ENCODE measurements at regions not wholly inside any gene's neighbourhood (a gene's known extent, or its start where the extent isn't known, plus 50 kb on each side); places are given as distances from the start of the nearest gene placed in this dataset.

DNA sequence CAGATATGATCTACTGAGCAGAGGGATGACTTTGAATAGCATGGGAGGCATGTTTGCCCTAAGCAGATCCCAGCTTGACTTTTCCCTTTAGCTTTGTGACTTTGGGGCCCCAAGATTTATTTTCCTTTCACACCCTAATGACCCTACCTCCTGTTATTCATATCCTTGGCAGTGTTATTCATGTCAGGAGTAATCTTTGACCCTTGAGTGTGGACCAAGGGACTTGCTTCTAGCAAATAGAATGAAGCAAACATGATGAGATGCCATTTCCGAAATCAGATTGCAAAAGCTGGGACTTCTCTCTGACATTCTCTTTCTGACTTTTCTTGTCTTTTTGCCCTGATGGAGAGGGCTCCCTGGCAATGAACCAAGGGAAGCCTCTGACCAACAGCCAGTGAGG, 415.4 kb upstream of the PROK2 start:
- DNase-seq (ENCODE audit: low spot score): no peak

GRCh38 chr3:72199530-72199929, 414.6 kb upstream of the PROK2 start:
- DNase-seq (ENCODE audit: low spot score): no peak

DNA sequence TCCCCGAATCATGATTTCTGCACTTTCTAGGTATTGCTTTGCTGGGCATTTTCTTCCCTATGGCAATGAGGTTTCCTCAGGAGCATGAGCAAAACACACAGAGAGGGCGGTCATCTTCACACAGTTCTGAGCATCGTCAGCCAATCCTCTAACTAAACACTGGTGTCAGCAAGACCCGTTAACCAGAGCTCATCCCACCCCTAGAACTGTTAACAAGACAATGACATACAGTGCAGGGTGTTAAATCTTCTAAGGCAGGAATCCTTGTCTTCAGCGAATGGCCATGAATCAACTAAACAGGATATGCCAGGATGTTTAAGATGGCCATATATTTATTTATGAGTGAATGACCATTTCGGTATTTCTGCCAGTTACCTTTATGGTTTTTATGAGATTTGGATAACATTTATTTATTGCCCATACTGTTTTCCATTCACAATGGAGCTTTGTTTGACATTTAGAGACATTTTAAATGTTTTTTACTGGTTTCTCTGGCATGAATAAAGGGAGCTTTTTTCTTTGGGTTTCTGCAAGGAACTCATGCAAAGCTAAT, 411.5 kb upstream of the PROK2 start:
- DNase-seq (ENCODE audit: low spot score): no peak

DNA sequence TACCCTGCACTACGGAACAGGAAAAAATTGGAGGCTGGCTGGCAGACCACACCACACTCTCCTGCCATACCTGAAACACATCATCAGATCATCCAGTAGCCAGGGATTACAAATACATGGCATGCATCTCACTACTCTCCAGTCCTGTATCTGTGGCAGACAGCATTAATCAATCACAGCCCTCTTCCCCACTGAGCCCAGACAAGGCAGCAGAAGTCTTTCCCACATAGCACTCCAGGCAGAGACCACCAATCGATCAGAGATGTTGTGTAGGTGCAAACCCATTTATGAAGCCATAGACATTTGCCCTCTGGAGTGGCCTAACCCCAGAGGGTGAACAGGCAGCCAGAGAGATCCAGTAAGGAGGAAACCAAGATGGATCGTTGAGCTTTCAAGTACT, 410.9 kb upstream of the PROK2 start:
- DNase-seq (ENCODE audit: low spot score): no peak

- no peak for DNase-seq (ENCODE audit: low spot score)
Observed at GRCh38 chr3:72194458-72194857, 409.5 kb upstream of the PROK2 start.

GRCh38 chr3:72193771-72194430, 409.0 kb upstream of the PROK2 start:
- DNase-seq (ENCODE audit: low spot score): no peak

DNA sequence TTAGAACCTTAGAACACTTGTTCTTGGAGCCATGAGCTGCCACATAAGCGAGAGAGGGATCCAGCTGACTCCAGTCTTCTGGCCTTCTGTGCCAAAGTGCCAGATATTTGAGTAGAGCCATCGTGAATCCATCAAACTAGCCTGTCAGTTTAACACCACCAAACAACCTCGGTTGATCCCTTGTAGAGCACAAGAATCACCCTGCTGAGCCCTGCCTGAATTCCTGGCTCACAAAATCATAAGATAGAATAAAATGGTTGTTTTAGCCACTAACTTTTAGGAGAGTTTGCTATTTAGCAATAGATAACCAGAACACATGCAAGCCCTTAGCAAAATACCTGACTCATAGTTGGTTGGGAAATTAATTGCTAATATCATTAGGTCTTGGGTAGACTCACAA, 407.6 kb upstream of the PROK2 start:
- DNase-seq (ENCODE audit: low spot score): no peak

DNA sequence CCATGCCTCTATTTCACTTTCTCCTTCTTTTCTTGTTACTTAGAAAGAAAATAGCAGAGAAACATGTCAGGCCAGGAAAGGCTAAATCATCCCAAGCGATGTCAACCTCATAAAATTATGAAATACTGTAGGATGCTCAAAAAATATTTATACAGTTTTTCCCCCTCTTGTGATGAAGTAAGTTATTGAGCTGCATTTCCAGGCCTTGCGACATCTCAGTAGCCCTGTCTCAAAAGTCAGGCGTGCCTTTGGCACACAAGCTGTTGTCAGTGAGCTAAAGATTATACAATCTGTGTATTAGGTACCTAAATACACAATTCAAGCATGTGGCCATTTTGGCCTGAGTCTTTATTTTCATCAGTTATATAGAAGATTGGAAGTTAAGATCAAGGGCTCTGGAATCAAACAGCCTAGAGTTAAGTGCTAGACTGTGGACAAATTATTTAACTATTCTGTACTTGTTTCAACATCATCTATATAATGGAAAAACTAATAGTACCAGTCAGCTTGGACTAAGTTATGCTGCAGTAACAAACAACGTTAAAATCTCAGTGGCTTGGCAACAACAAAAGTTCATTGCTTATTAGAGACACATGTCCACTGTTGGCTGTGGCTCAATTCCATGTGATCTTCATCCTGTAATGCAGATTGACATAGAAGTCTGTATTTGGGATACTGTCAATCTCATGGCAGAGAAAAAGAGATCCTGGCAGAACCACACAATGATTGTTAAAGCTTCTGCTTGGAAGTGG, 406.4 kb upstream of the PROK2 start:
- no peak for DNase-seq (ENCODE audit: low spot score)

- no peak for DNase-seq (ENCODE audit: low spot score)
Observed at GRCh38 chr3:72190050-72190449, 405.1 kb upstream of the PROK2 start.

DNA sequence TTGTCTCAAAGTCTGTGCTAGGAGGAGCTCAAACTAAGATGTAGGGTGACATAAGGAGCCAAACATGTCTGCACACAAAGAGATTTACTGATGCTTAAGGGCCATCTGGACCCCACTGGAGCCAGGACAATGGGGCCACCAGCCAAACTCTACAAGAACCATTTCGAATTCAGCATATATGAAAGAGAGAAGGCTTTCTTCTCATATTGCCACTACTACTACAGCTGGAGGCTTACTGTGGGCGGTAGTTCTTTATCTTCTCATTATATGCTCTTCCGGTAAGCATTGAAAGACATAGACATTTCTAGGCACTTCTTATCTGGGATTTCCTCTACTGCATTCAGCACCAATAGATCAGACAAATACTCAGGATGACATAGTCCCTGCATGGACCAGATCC, 404.4 kb upstream of the PROK2 start:
- no peak for DNase-seq (ENCODE audit: low spot score)

DNA sequence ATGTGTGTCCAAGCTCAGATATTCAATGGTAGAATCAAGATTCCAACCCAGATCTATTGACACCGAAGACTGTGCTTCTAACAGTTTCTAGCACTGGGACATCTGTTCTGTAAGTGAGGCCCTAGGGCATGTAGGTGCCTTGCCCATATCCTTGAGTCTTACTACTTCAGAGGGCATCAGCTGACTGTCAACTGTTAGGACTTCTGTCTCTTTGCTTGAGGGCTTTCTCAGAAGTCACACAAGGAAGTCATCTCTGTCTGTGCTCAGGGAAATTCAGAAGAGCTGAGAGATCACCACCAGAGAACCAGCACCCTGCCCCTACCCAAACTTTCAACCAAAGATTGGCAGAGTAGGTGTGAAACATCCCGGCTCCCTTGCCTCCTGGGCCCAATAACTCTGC, 403.6 kb upstream of the PROK2 start:
- no peak for DNase-seq (ENCODE audit: low spot score)

- DNase-seq (ENCODE audit: low spot score): no peak
Observed at GRCh38 chr3:72187131-72187530, 402.2 kb upstream of the PROK2 start.

GRCh38 chr3:72186400-72186855, 401.5 kb upstream of the PROK2 start:
- no peak for DNase-seq (ENCODE audit: low spot score)

DNA sequence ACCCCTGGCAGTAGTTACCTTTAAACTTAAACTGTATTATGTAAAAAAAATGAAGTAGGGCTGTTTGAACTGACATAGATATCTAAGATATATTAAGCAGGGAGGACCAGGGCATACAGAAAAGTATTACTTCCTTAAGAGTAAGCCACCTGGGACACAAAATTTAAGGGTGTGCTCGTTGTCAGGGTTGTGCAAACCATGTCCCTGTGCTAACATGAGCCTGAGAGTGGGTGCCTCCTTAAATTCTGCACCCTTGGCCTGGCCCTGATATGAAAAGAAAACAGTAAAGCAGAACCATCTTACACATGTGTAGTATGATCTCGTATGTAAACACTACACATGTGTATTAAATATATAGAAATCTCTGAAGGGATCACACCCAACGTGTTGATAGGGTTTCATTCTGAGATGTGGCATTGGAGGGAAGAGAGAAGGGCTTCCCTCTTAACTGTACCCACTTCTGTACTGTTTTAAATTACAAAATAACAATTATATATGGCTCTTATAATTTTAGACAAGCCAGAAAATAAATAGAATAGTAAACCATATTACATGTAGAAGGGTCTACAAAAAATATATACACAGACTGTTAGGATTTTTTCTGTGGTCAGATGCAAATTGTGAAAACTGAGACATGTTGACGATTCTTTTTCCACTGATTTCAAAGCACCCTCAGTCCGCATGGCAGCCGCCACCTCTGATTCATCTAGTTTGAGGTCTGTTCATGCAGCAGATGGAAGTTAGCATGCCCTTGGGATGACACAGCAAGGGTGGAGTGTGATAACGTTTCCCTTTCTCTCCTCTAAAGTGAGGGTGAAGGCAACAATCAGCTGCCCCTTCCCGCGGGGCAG, 400.8 kb upstream of the PROK2 start:
- DNase-seq (ENCODE audit: low spot score): no peak

DNA sequence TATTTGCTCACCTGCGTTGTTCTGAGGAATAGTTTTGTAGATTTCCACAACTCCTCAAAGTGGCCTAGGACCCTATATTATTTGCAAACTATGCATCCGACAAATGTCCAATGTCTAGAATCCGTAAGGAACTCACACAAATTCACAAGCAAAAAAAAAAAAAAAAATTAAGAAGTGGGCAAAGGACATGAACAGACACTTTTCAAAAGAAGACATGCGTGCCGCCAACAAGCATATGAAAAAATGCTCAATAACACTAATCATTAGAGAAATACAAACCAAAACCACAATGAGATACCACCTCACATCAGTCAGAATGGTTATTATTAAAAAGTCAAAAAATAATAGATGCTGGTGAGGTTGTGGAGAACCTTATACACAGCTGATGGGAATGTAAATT, 398.5 kb upstream of the PROK2 start:
- DNase-seq (ENCODE audit: low spot score): no peak

DNA sequence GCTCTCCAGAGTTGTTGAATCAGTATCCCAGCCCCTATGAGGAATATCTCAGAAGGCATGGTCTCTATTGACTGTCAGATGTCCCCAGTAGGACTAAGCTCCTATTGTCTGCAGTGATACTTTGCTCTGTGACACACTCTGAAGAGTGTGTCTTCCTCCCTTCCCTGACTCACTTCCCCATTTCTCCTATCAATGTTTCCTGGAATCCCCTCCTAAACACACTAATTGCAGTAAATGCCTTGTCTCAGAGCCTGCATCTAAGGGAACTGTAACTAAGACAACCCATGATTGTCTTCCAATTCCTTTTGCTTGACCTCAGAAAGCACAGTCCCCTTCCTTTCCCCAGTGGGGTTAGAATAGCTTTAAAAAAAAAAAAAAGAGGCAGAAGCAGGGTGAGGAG, 397.3 kb upstream of the PROK2 start:
- no peak for DNase-seq (ENCODE audit: low spot score)

GRCh38 chr3:72181251-72181650, 396.3 kb upstream of the PROK2 start:
- DNase-seq (ENCODE audit: low spot score): no peak

- DNase-seq (ENCODE audit: low spot score): no peak
Observed at GRCh38 chr3:72180405-72180804, 395.5 kb upstream of the PROK2 start.

DNA sequence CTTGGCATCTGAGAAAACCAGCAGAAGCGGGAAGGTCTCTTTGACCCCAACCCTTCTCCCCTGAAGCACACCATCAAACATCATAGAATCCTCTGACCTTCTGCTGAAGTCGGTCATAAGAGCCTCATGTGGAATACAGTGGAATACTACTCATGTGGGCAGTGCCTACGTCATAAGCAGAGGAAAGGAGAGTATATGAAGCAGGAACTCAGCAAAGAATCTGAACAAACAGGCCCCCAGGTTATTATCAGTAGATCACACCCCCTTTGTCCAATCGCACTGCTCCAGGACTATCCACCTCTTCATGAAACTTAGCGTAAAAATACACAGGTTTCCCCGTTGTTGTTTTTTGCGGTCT, 394.1 kb upstream of the PROK2 start:
- no peak for DNase-seq (ENCODE audit: low spot score)

DNA sequence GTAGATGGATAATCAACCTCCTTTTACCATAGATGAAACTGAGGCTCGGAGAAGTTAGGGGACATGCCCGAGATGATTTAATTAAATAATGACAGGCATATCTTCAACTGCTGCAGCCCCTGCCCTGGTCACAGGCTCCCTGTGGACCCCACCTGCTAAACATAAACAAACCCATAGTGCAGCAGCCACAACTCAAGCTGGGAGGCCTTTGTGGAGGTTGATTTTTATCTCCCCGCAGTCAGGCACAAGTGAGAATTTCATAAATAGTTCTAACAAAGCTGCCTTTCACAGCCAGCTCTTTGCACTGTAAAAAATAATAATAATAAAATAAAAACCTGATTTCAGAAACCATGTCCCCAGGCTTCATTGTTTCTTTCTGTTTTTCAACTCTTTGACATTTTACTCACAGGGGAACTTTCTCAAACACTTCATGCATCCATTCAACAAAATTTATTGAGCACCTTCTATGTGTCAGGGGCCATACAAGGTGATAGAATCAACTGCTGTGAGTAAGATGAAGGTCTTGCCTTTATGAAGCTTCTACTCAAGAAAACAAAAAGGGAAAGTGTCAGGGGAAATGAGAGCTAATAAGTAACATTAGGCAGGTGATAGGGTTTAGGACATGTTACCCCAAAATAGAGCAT, 393.6 kb upstream of the PROK2 start:
- DNase-seq (ENCODE audit: low spot score): no peak

DNA sequence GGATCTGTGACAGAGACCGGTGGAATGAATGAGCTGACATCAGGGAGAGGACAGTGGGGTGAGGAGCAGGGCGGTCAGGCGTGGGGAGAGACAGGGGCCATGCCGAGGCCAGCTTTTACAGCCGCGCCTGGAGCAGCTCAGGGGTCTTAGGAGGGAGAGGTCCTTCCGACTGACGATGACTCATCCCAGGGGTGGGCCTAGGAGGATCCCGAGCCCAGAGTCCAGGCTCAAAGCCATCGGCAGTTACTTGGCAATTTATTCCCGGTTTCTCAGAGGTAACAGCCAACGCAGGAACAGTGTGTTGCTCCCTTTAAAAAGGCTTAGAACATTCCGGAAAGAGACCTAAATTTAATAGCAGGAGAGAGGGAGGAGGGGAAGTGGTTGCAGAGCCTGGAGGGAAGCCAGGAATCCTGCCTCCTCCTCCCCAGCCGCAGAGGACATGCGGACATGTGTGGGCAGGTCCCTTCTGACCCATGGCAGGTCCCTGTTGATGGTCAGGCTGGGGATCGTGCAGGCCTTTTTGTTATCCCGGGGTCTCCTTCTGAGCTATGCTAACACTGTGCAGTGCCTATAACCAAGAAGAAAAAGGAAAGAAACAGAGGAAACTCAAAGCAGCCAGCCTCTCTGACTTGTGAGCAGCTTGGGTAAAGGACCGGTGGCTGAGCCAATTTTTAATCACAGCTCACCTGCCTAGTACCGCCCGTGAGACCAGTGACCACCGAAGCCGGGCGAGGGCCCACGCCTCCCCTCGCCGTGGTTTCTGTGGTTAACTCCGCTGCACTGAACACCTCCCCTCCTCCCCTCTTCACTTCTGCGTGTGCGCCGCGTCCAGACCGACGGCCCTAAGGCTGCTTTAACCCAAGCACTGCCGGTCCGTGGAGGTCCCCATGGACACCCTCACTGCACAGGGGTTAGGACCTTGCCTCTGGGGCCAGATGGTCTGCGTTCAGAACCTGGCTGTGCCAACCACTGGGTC, 392.4 kb upstream of the PROK2 start:
- no peak for DNase-seq (ENCODE audit: low spot score)

All from D341Med (cell line).